NCI-H1048 (cell line): ENCODE measurements at regions not wholly inside any gene's neighbourhood (a gene's known extent, or its start where the extent isn't known, plus 50 kb on each side); places are given as distances from the start of the nearest gene placed in this dataset.

Experiments
- DNase-seq: peaks from one replicate; lab custom pipeline; 2025; lab: John Stamatoyannopoulos, UW

GRCh38 chr10:108862676-108863350, 1060.5 kb downstream of the XPNPEP1 start:
- DNase-seq: no peak

- no peak for DNase-seq
These were observed 1062.0 kb downstream of the XPNPEP1 start for GRCh38 chr10:108861181-108861754.

GRCh38 chr10:108852211-108852610, 1071.1 kb downstream of the XPNPEP1 start:
- no peak for DNase-seq

GRCh38 chr10:108850138-108850854, 1073.0 kb downstream of the XPNPEP1 start:
- DNase-seq: no peak

GRCh38 chr10:108849688-108850087, 1073.6 kb downstream of the XPNPEP1 start:
- no peak for DNase-seq

- no peak for DNase-seq
These were observed 1074.1 kb downstream of the XPNPEP1 start for GRCh38 chr10:108849186-108849585.

- no peak for DNase-seq
These were observed 1075.3 kb downstream of the XPNPEP1 start for GRCh38 chr10:108848046-108848445.

GRCh38 chr10:108840944-108841343, 1082.4 kb downstream of the XPNPEP1 start:
- DNase-seq: no peak

GRCh38 chr10:108836362-108836761, 1086.9 kb downstream of the XPNPEP1 start:
- DNase-seq: no peak

- DNase-seq: no peak
These were observed 1101.3 kb downstream of the XPNPEP1 start for GRCh38 chr10:108822026-108822425.

GRCh38 chr10:108819302-108819701, 1104.0 kb downstream of the XPNPEP1 start:
- no peak for DNase-seq

- no peak for DNase-seq
These were observed 1105.7 kb downstream of the XPNPEP1 start for GRCh38 chr10:108817584-108817983.

- DNase-seq: no peak
These were observed 1106.2 kb downstream of the XPNPEP1 start for GRCh38 chr10:108817135-108817534.

- DNase-seq: no peak
These were observed 1110.4 kb downstream of the XPNPEP1 start for GRCh38 chr10:108812906-108813305.

GRCh38 chr10:108812296-108812695, 1111.0 kb downstream of the XPNPEP1 start:
- DNase-seq: no peak

GRCh38 chr10:108808228-108808627, 1115.1 kb downstream of the XPNPEP1 start:
- no peak for DNase-seq

- no peak for DNase-seq
These were observed 1121.4 kb downstream of the XPNPEP1 start for GRCh38 chr10:108801775-108802517.

- no peak for DNase-seq
These were observed 1122.1 kb downstream of the XPNPEP1 start for GRCh38 chr10:108801220-108801619.

GRCh38 chr10:108797573-108797972, 1125.7 kb downstream of the XPNPEP1 start:
- DNase-seq: no peak

GRCh38 chr10:108791794-108792474, 1131.4 kb downstream of the XPNPEP1 start:
- DNase-seq: no peak

GRCh38 chr10:108791030-108791429, 1132.3 kb downstream of the XPNPEP1 start:
- DNase-seq: no peak

GRCh38 chr10:108789919-108790318, 1133.4 kb downstream of the XPNPEP1 start:
- no peak for DNase-seq
